OCI-LY3 (cell line): ENCODE measurements at regions not wholly inside any gene's neighbourhood (a gene's known extent, or its start where the extent isn't known, plus 50 kb on each side); places are given as distances from the start of the nearest gene placed in this dataset.
"Not testable (repeated sequence)": the region's sequence is repeated elsewhere in the genome, so short reads cannot be mapped to it uniquely, and the experiment has no call there.

ENCODE experiments used
- CTCF ChIP-seq: fragments of 200-600, 300-600 bp; sonication (generic); IDR thresholded peaks from 2 replicates; pipeline ENCODE4 v1.5.1; 2014; ENCODE audit warnings: antibody characterized with exemption, low read length, low read depth
- EZH2phosphoT487 ChIP-seq: fragments of 200-600 bp; shearing (Covaris generic); IDR thresholded peaks from 2 replicates; pipeline ENCODE4 v1.6.1; 2018; ENCODE audit warnings: antibody characterized with exemption, mixed run types, low read depth

- TF ChIP-seq CTCF, EZH2phosphoT487: not testable (repeated sequence)
Observed at GRCh38 chr13:87186647-87187046, 484.5 kb upstream of the SLITRK5 start.
